ENCODE measurements at regions not wholly inside any gene's neighbourhood (a gene's known extent, or its start where the extent isn't known, plus 50 kb on each side); places are given as distances from the start of the nearest gene placed in this dataset.

DNA sequence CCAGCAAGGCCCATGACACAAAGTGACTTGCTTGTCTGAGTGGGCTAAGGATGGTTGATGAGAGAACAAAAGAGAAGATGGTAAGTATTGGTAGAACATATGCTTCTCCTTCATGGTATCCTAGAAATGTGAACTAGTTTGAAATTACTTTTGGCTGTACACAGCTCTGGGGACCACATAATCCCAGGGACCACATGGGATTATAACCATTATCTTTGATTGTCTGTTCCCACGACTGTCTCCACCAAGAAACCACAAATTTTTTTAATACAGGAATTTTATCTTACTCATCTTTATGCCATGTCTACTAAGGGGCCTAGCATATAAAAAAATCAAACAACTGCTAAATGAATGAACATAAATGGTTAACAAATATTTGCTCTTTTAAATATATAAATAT is 155.3 kb upstream of the PRICKLE2 start:
- intact Hi-C loops (cut with micrococcal nuclease) = no loop called here
- no peak overlapping the region for H3K27ac ChIP-seq (ENCODE audit: low read depth in 1 of 2, low read length in 2 of 2)
- Mint-ChIP-seq H3K27ac (no peak overlapping the region), H3K27me3 (ENCODE audit: low read depth in 3 of 3) (peaks cover 0 to 2% (median 2%) of the 10 kb centered on the region in 3 donors), H3K36me3 (no peaks in the 10 kb centered on the region), H3K4me1 (no peaks in the 10 kb centered on the region), H3K4me3 (no peak overlapping the region), H3K9me3 (peaks cover 0 to 9% (median 0%) of the 10 kb centered on the region in 7 donors)
- no peaks in the 10 kb centered on the region for H3K36me3 ChIP-seq (replicated peaks in 1 of 2; ENCODE audit: control insufficient read depth in 1 of 2, insufficient read depth in 2 of 2, low read length in 2 of 2)
- no CpG with 5 or more reads among the region's 1 CpG for WGBS (ENCODE audit: insufficient coverage)
- H3K4me3 ChIP-seq (replicated peaks in 1 of 3; ENCODE audit: low read depth in 2 of 3, low read length in 3 of 3) = no peak overlapping the region
- no peaks in the 10 kb centered on the region for H3K79me2 ChIP-seq (ENCODE audit: insufficient read depth, low read length)
- DNase-seq = no peak
- H2AFZ ChIP-seq (ENCODE audit: insufficient read depth, low read depth, low read length, poor library complexity, severe bottlenecking) = no peak overlapping the region
- H3K9ac ChIP-seq (ENCODE audit: insufficient read depth, low read length, poor library complexity, severe bottlenecking) = no peak overlapping the region
- H3K9me3 ChIP-seq (replicated peaks in 1 of 2; ENCODE audit: control insufficient read depth in 1 of 2, insufficient read depth in 1 of 2, low read length in 2 of 2) = peaks cover 0 to 4% of the 10 kb centered on the region in 2 donors
- H3K4me1 ChIP-seq (ENCODE audit: control insufficient read depth in 1 of 2, insufficient read depth in 2 of 2, low read length in 2 of 2) = no peaks in the 10 kb centered on the region
- H3K27me3 ChIP-seq (ENCODE audit: control insufficient read depth in 2 of 2, insufficient read depth in 2 of 2, low read length in 2 of 2) = no peaks in the 10 kb centered on the region
- no peak for TF ChIP-seq CTCF (IDR thresholded peaks at IDR 0.05)
- no peaks in the 10 kb centered on the region for H4K20me1 ChIP-seq (ENCODE audit: insufficient read depth, low read length)
- no peak overlapping the region for H3K4me2 ChIP-seq (replicated peaks; ENCODE audit: extremely low read depth, low read length, poor library complexity, severe bottlenecking)

DNA sequence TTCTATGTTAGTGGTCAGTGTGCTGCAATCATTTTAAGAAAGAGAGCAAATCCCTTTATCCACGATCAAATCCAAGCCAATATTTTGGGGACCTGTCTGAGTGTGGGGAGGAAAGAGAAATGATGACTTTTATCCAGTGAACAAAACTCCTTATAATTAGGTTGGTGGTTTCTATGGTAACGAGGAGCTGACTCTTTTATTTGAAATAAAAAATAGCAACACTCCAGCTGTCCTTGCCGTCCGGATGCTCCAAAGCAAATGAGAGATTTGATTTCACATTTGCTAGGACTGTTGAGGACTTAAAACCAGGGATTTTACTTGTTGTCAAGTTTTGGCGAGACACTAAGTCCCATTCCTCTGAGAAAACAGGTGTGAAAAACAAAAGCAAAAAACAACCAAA is 154.0 kb upstream of the PRICKLE2 start:
- no peak overlapping the region for H3K4me3 ChIP-seq (replicated peaks in 1 of 3; ENCODE audit: low read depth in 2 of 3, low read length in 3 of 3)
- Mint-ChIP-seq H3K27ac (no peak overlapping the region), H3K4me3 (no peak overlapping the region), H3K27me3 (ENCODE audit: low read depth in 3 of 3) (peaks cover 0 to 6% (median 2%) of the 10 kb centered on the region in 3 donors), H3K9me3 (peaks cover 0 to 11% (median 2%) of the 10 kb centered on the region in 7 donors), H3K36me3 (no peaks in the 10 kb centered on the region), H3K4me1 (no peaks in the 10 kb centered on the region)
- H3K9me3 ChIP-seq (replicated peaks in 1 of 2; ENCODE audit: control insufficient read depth in 1 of 2, insufficient read depth in 1 of 2, low read length in 2 of 2) = peaks cover 0 to 5% of the 10 kb centered on the region in 2 donors
- DNase-seq = no peak
- H2AFZ ChIP-seq (ENCODE audit: insufficient read depth, low read depth, low read length, poor library complexity, severe bottlenecking) = no peak overlapping the region
- intact Hi-C loops (cut with micrococcal nuclease) = no loop called here
- no peaks in the 10 kb centered on the region for H4K20me1 ChIP-seq (ENCODE audit: insufficient read depth, low read length)
- no peak overlapping the region for H3K4me2 ChIP-seq (replicated peaks; ENCODE audit: extremely low read depth, low read length, poor library complexity, severe bottlenecking)
- H3K4me1 ChIP-seq (ENCODE audit: control insufficient read depth in 1 of 2, insufficient read depth in 2 of 2, low read length in 2 of 2) = no peaks in the 10 kb centered on the region
- no peaks in the 10 kb centered on the region for H3K36me3 ChIP-seq (replicated peaks in 1 of 2; ENCODE audit: control insufficient read depth in 1 of 2, insufficient read depth in 2 of 2, low read length in 2 of 2)
- H3K9ac ChIP-seq (ENCODE audit: insufficient read depth, low read length, poor library complexity, severe bottlenecking) = no peak overlapping the region
- H3K27me3 ChIP-seq (ENCODE audit: control insufficient read depth in 2 of 2, insufficient read depth in 2 of 2, low read length in 2 of 2) = no peaks in the 10 kb centered on the region
- TF ChIP-seq CTCF (IDR thresholded peaks at IDR 0.05) = no peak
- H3K79me2 ChIP-seq (ENCODE audit: insufficient read depth, low read length) = no peaks in the 10 kb centered on the region
- no peak overlapping the region for H3K27ac ChIP-seq (ENCODE audit: low read depth in 1 of 2, low read length in 2 of 2)
- WGBS (ENCODE audit: insufficient coverage) = 100% methylated on average over 2 of the region's 5 CpGs

Measured in CD14-positive monocyte (primary cell).